PC-9 (cell line): ENCODE measurements at regions not wholly inside any gene's neighbourhood (a gene's known extent, or its start where the extent isn't known, plus 50 kb on each side); places are given as distances from the start of the nearest gene placed in this dataset.
A peak's percentile ranks its signal among the peaks of the same experiment; 100 is the strongest.

ENCODE experiments used
- BruUV-seq: library from RNA; stranded (reverse); fragments of 400-500 nt; replicated peaks from 2 replicates; lab custom pipeline; 2021; lab: Mats Ljungman, UMichigan
- CTCF ChIA-PET: fragments of 300-600 bp; sonication (Branson Sonifier 250); formaldehyde crosslinking; loops from one replicate; lab custom pipeline; 2022; ENCODE audit warnings: antibody characterized with exemption; lab: Charles Lee
- POLR2A ChIA-PET: fragments of 300-600 bp; sonication (Branson Sonifier 250); formaldehyde crosslinking; loops from one replicate; lab custom pipeline; 2022; ENCODE audit warnings: antibody characterized with exemption; ENCODE audit not compliant: unreplicated experiment; lab: Charles Lee
- DNase-seq, 2 experiments: peaks; one replicate each; pipeline versions ENCODE4 v3.0.0 to v3.0.0-alpha.2; 2015 to 2022; ENCODE audit warnings: mixed read lengths in 1 of 2
- H2AFZ ChIP-seq: fragments of 200-600 bp; sonication (generic); 2 replicates; pipeline ENCODE4 v1.8.1; 2017; ENCODE audit warnings: antibody characterized with exemption
- H3F3A ChIP-seq: fragments of 200-600 bp; sonication (generic); 2 replicates; pipeline ENCODE4 v1.8.1; 2017; ENCODE audit warnings: antibody characterized with exemption, mild to moderate bottlenecking, low read depth; ENCODE audit not compliant: insufficient read depth
- H3K27ac ChIP-seq: fragments of 200-600 bp; sonication (generic); 2 replicates; pipeline ENCODE4 v1.6.1; 2016; ENCODE audit warnings: mixed run types
- H3K27me3 ChIP-seq: fragments of 200-600 bp; sonication (generic); 2 replicates; pipeline ENCODE4 v1.6.1; 2016; ENCODE audit warnings: low read depth, mixed run types; ENCODE audit not compliant: insufficient read depth
- H3K36me3 ChIP-seq: fragments of 200-600 bp; sonication (generic); 2 replicates; pipeline ENCODE4 v1.6.1; 2016; ENCODE audit warnings: low read depth, mixed run types
- H3K4me1 ChIP-seq: fragments of 200-600 bp; sonication (generic); replicated peaks from 2 replicates; pipeline ENCODE4 v1.6.1; 2016; ENCODE audit warnings: mixed run types; ENCODE audit not compliant: insufficient read depth
- H3K4me2 ChIP-seq: fragments of 200-600 bp; sonication (generic); 2 replicates; pipeline ENCODE4 v1.6.1; 2017; ENCODE audit warnings: mixed run types
- H3K4me3 ChIP-seq: fragments of 200-600 bp; sonication (generic); 2 replicates; pipeline ENCODE4 v1.6.1; 2016; ENCODE audit warnings: mixed run types
- H3K79me2 ChIP-seq: fragments of 200-600 bp; sonication (generic); 2 replicates; pipeline ENCODE4 v1.6.1; 2017; ENCODE audit warnings: low read depth, mixed run types
- H3K9me2 ChIP-seq: fragments of 200-600 bp; sonication (generic); 2 replicates; pipeline ENCODE4 v1.8.1; 2017; ENCODE audit warnings: mild to moderate bottlenecking; ENCODE audit not compliant: insufficient read depth
- H3K9me3 ChIP-seq: fragments of 200-600 bp; sonication (generic); 2 replicates; pipeline ENCODE4 v1.8.1; 2016; ENCODE audit warnings: low read depth; ENCODE audit not compliant: insufficient read depth
- H4K20me1 ChIP-seq: fragments of 200-600 bp; sonication (generic); 2 replicates; pipeline ENCODE4 v1.8.1; 2017; ENCODE audit not compliant: insufficient read depth
- EZH2 ChIP-seq: fragments of 200-600 bp; sonication (generic); IDR thresholded peaks from 2 replicates; pipeline ENCODE4 v1.8.0; 2017; ENCODE audit warnings: antibody characterized with exemption, low read depth
- intact Hi-C: fragments of 100-400 bp; cut with micrococcal nuclease; formaldehyde crosslinking; loops from one replicate; pipeline ENCODE4 v1.10.0; 2022; ENCODE audit not compliant: unreplicated experiment
- TF ChIP-seq, protein P1 (sequence below): fragments of 200-600 bp; sonication (generic); conservative IDR thresholded peaks from 2 replicates; pipeline ENCODE4 v1.6.1; 2017; ENCODE audit warnings: mixed run types, antibody characterized with exemption, mild to moderate bottlenecking, moderate library complexity

DNA sequence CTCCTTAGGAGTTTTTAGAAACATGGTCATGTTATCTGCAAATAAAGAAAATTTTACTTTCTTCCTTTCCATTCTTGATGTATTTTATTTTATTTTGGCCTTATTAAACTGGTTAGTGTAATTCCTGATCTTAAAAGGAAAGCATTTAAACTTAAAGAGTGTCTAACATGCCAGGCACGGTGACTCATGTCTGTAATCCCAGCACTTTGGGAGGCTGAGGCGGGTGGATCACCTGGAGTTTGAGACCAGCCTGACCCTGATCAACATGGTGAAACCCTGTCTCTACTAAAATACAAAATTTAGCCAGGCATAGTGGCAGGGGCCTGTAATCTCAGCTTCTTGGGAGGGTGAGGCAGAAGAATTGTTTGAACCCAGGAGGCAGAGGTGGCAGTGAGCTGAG lies 281.3 kb downstream of the PTTG2 start:
- CTCF ChIA-PET, result no interaction called here
- intact Hi-C loops, result no loop called here
- Histone ChIP-seq H3K36me3 (no peaks in the 10 kb centered on the region), H3K27ac (no peak overlapping the region), H3K79me2 (no peaks in the 10 kb centered on the region), H3K9me2 (no peaks in the 10 kb centered on the region), H2AFZ (no peak overlapping the region), H3K9me3 (peaks cover 3% of the 10 kb centered on the region; the same call in 1 of the 2 replicates), H3F3A (peaks cover 11% of the 10 kb centered on the region), H3K4me1 (peaks cover 27% of the 10 kb centered on the region), H3K4me2 (no peak overlapping the region), H3K27me3 (no peaks in the 10 kb centered on the region), H3K4me3 (no peak overlapping the region), H4K20me1 (no peaks in the 10 kb centered on the region)
- BruUV-seq, result no TSS peak
- TF ChIP-seq, protein P1, sequence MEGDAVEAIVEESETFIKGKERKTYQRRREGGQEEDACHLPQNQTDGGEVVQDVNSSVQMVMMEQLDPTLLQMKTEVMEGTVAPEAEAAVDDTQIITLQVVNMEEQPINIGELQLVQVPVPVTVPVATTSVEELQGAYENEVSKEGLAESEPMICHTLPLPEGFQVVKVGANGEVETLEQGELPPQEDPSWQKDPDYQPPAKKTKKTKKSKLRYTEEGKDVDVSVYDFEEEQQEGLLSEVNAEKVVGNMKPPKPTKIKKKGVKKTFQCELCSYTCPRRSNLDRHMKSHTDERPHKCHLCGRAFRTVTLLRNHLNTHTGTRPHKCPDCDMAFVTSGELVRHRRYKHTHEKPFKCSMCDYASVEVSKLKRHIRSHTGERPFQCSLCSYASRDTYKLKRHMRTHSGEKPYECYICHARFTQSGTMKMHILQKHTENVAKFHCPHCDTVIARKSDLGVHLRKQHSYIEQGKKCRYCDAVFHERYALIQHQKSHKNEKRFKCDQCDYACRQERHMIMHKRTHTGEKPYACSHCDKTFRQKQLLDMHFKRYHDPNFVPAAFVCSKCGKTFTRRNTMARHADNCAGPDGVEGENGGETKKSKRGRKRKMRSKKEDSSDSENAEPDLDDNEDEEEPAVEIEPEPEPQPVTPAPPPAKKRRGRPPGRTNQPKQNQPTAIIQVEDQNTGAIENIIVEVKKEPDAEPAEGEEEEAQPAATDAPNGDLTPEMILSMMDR, result no peak
- TF ChIP-seq EZH2, result no peak
- no peak for DNase-seq
- POLR2A ChIA-PET, result no interaction called here

DNA sequence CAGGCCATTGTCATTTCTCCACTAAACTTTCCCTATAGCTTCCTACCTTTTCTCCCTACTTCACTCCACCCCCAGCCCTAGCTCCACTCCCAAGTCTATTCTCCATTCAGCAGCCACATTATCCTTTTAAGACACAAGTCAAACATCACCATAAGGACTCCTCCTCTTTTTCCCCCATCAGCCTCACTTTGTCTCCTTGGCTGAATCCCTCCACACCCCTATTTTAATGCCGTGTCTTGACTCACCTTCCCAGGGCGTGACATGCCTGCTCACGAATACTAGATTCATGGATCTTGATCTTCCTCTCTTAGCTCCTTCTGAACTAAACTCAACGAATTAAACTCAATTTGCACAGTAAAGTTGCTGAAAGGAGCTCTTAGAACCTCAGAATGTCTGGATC lies 281.9 kb downstream of the PTTG2 start:
- Histone ChIP-seq H3K27me3 (no peaks in the 10 kb centered on the region), H3K9me3 (peaks cover 3% of the 10 kb centered on the region; the same call in 1 of the 2 replicates), H3K9me2 (no peaks in the 10 kb centered on the region), H3K36me3 (no peaks in the 10 kb centered on the region), H3K4me3 (no peak overlapping the region), H3K79me2 (no peaks in the 10 kb centered on the region), H3K4me2 (no peak overlapping the region), H3K27ac (no peak overlapping the region), H4K20me1 (no peaks in the 10 kb centered on the region), H2AFZ (no peak overlapping the region), H3K4me1 (peaks cover 21% of the 10 kb centered on the region), H3F3A (peaks cover 7% of the 10 kb centered on the region)
- BruUV-seq, result no TSS peak
- intact Hi-C loops, result no loop called here
- POLR2A ChIA-PET, result no interaction called here
- TF ChIP-seq EZH2, result no peak
- TF ChIP-seq, protein P1, result no peak
- CTCF ChIA-PET, result no interaction called here
- DNase-seq, result no peak

DNA sequence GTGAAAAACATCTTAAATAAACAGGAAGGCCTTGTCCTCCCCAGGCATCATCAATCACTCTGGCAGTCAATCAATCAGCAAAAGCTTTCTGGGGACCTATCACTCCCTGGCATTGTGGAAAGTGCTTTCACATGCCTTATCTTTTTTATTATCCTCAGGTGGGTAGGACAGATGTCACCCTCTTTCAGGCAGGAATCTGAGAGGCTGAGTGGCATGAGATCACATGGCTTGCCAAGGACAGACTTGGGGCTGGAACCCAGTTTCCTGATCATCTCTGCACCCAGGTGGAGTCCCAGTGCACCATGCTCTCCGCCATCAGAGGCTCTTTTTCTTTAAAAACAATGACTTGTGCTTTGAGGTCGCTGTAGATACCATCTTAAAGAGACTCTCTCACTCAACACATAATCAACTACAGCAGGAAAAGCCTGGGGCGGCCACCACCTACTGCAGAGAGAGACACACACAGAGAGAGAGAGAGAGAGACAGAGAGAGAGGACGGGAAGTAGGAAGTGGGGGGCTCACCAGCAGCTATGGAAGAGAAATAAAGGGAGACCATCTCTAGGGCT lies 282.7 kb downstream of the PTTG2 start:
- Histone ChIP-seq H3K27ac (no peak overlapping the region), H3K36me3 (no peaks in the 10 kb centered on the region), H4K20me1 (no peaks in the 10 kb centered on the region), H2AFZ (no peak overlapping the region), H3K9me2 (no peaks in the 10 kb centered on the region), H3K9me3 (peaks cover 3% of the 10 kb centered on the region; the same call in 1 of the 2 replicates), H3K4me1 (peaks cover 13% of the 10 kb centered on the region), H3F3A (peaks cover under 1% of the 10 kb centered on the region; the same call in 1 of the 2 replicates), H3K4me2 (no peak overlapping the region), H3K27me3 (no peaks in the 10 kb centered on the region), H3K79me2 (no peaks in the 10 kb centered on the region), H3K4me3 (no peak overlapping the region)
- TF ChIP-seq, protein P1, result no peak
- no peak for TF ChIP-seq EZH2
- ChIA-PET POLR2A (interaction anchor here (0.7 kb wide), 1 partner anchor 54 kb away, joined by 7 read pairs; no protein-coding TSS in a partner anchor), CTCF (no interaction called here)
- peak in 1 of 2 experiments; percentile 41 for DNase-seq
- intact Hi-C loops, result no loop called here
- BruUV-seq, result no TSS peak
